Prostate gland (tissue), 2 donors: ENCODE measurements at regions not wholly inside any gene's neighbourhood (a gene's known extent, or its start where the extent isn't known, plus 50 kb on each side); places are given as distances from the start of the nearest gene placed in this dataset.

Experiments used
- POLR2A ChIP-seq: fragments of 450-650 bp; IDR thresholded peaks from one replicate; pipeline ENCODE4 v1.6.1; 2016; ENCODE audit warnings: antibody characterized with exemption, mild to moderate bottlenecking
- TF ChIP-seq, protein P1 (sequence below), 4 experiments: fragments of 200-600 bp in 2 of 4; fragments of 450-650 bp in 2 of 4; sonication (generic) in 2 of 4; IDR thresholded peaks; 1 replicate in 3 of 4; 2 replicates in 1 of 4; pipeline ENCODE4 v1.5.1; 2016 to 2019; ENCODE audit warnings: antibody characterized with exemption in 4 of 4, mild to moderate bottlenecking in 2 of 4, moderate library complexity in 2 of 4

DNA sequence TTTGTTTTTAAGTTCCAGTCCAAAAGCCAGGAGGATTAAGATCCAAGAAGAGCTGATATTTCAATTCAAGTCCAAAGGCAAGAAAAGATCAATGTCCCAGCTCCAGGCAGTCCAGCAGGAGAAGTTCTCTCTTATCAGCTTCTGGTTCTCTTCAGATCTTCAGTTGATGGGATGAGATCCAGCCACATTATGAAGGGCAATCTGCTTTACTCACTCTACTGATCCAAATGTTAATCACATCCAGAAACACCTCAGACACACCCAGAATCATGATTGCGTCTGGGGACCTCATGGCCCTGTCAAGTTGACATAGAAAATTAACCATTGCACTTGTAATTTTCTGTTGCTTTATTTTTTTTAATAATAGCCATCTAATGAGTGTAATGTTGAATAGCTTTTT, 178.4 kb downstream of the HERPUD2 start:
- TF ChIP-seq, protein P1, sequence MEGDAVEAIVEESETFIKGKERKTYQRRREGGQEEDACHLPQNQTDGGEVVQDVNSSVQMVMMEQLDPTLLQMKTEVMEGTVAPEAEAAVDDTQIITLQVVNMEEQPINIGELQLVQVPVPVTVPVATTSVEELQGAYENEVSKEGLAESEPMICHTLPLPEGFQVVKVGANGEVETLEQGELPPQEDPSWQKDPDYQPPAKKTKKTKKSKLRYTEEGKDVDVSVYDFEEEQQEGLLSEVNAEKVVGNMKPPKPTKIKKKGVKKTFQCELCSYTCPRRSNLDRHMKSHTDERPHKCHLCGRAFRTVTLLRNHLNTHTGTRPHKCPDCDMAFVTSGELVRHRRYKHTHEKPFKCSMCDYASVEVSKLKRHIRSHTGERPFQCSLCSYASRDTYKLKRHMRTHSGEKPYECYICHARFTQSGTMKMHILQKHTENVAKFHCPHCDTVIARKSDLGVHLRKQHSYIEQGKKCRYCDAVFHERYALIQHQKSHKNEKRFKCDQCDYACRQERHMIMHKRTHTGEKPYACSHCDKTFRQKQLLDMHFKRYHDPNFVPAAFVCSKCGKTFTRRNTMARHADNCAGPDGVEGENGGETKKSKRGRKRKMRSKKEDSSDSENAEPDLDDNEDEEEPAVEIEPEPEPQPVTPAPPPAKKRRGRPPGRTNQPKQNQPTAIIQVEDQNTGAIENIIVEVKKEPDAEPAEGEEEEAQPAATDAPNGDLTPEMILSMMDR (IDR thresholded peaks at IDR 0.05), result no peak
- TF ChIP-seq POLR2A, result no peak
